Vagina (tissue), 2 donors: ENCODE measurements at regions not wholly inside any gene's neighbourhood (a gene's known extent, or its start where the extent isn't known, plus 50 kb on each side); places are given as distances from the start of the nearest gene placed in this dataset.

Experiments
- DNase-seq, 2 donors: peaks; one replicate each; pipeline ENCODE4 v3.0.0-alpha.2; 2017; ENCODE audit errors: extremely low spot score in 2 of 2
- H3K27ac ChIP-seq: fragments of 200-600 bp; sonication (generic); one replicate; pipeline ENCODE4 v1.5.1; 2019
- H3K27me3 ChIP-seq: fragments of 200-600 bp; sonication (generic); one replicate; pipeline ENCODE4 v1.5.1; 2019
- H3K36me3 ChIP-seq, 2 donors: fragments of 200-600 bp; sonication (generic); one replicate each; pipeline ENCODE4 v1.5.1; 2017 to 2019
- H3K4me1 ChIP-seq: fragments of 200-600 bp; sonication (generic); one replicate; pipeline ENCODE4 v1.5.1; 2019
- H3K4me3 ChIP-seq, 2 donors: fragments of 200-600 bp; sonication (generic); 1 replicate in 1 of 2; 2 replicates in 1 of 2; pipeline ENCODE4 v1.5.1; 2016 to 2019
- H3K9me3 ChIP-seq: fragments of 200-600 bp; sonication (generic); one replicate; pipeline ENCODE4 v1.5.1; 2019
- CTCF ChIP-seq, 3 experiments: fragments of 450-650 bp in 2 of 3; fragments of 200-600 bp in 1 of 3; sonication (generic) in 1 of 3; IDR thresholded peaks; one replicate each; pipeline ENCODE4 v1.5.1; 2017 to 2019; ENCODE audit warnings: antibody characterized with exemption in 3 of 3, mild to moderate bottlenecking in 2 of 3, moderate library complexity in 2 of 3
- POLR2A ChIP-seq, 2 donors: fragments of 450-650 bp; IDR thresholded peaks; one replicate each; pipeline ENCODE4 v1.6.1; 2017; ENCODE audit warnings: antibody characterized with exemption in 2 of 2, mild to moderate bottlenecking in 2 of 2, moderate library complexity in 2 of 2
- POLR2AphosphoS5 ChIP-seq, 2 donors: sonication (generic); formaldehyde crosslinking; IDR thresholded peaks; one replicate each; pipeline ENCODE4 v1.9.0; 2017; ENCODE audit warnings: antibody characterized with exemption in 2 of 2, mild to moderate bottlenecking in 2 of 2, low read depth in 1 of 2; ENCODE audit not compliant: insufficient read depth in 1 of 2
- intact Hi-C: fragments of 100-400 bp; cut with DNase I; formaldehyde crosslinking; loops from one replicate; pipeline ENCODE4 v1.15.1; 2023

GRCh38 chr11:41775296-41775695, 315.8 kb upstream of the LRRC4C start:
- Histone ChIP-seq H3K27ac (no peak overlapping the region), H3K36me3 (no peaks in the 10 kb centered on the region), H3K4me1 (no peaks in the 10 kb centered on the region), H3K9me3 (no peaks in the 10 kb centered on the region), H3K4me3 (no peak overlapping the region), H3K27me3 (no peaks in the 10 kb centered on the region)
- intact Hi-C loops, result no loop called here
- TF ChIP-seq CTCF (IDR thresholded peaks at IDR 0.05) (no peak), POLR2A (IDR thresholded peaks at IDR 0.05) (no peak), POLR2AphosphoS5 (IDR thresholded peaks at IDR 0.05; ENCODE audit: insufficient read depth in 1 of 2, low read depth in 1 of 2) (no peak)
- DNase-seq, result no peak

- no peak overlapping the region for H3K27ac ChIP-seq
- intact Hi-C loops, result no loop called here
- no peak for TF ChIP-seq POLR2A (IDR thresholded peaks at IDR 0.05)
- TF ChIP-seq POLR2AphosphoS5 (IDR thresholded peaks at IDR 0.05; ENCODE audit: insufficient read depth in 1 of 2, low read depth in 1 of 2), result no peak
- TF ChIP-seq CTCF (IDR thresholded peaks at IDR 0.05), result no peak
- no peaks in the 10 kb centered on the region for H3K27me3 ChIP-seq
- H3K9me3 ChIP-seq, result no peaks in the 10 kb centered on the region
- no peak overlapping the region for H3K4me3 ChIP-seq
- no peaks in the 10 kb centered on the region for H3K36me3 ChIP-seq
- H3K4me1 ChIP-seq, result no peaks in the 10 kb centered on the region
- DNase-seq, result no peak
Measured at GRCh38 chr11:41779401-41779960, 320.0 kb upstream of the LRRC4C start.

GRCh38 chr11:41781441-41781840, 322.0 kb upstream of the LRRC4C start:
- no peak for DNase-seq
- intact Hi-C loops, result no loop called here
- H3K36me3 ChIP-seq, result no peaks in the 10 kb centered on the region
- H3K9me3 ChIP-seq, result no peaks in the 10 kb centered on the region
- no peak for TF ChIP-seq CTCF (IDR thresholded peaks at IDR 0.05)
- TF ChIP-seq POLR2A (IDR thresholded peaks at IDR 0.05), result no peak
- no peak for TF ChIP-seq POLR2AphosphoS5 (IDR thresholded peaks at IDR 0.05; ENCODE audit: insufficient read depth in 1 of 2, low read depth in 1 of 2)
- no peaks in the 10 kb centered on the region for H3K27me3 ChIP-seq
- no peak overlapping the region for H3K4me3 ChIP-seq
- no peaks in the 10 kb centered on the region for H3K4me1 ChIP-seq
- no peak overlapping the region for H3K27ac ChIP-seq

GRCh38 chr11:41784513-41785335, 325.3 kb upstream of the LRRC4C start:
- intact Hi-C loops, result no loop called here
- H3K9me3 ChIP-seq, result no peaks in the 10 kb centered on the region
- H3K4me1 ChIP-seq, result no peaks in the 10 kb centered on the region
- no peak overlapping the region for H3K4me3 ChIP-seq
- no peaks in the 10 kb centered on the region for H3K36me3 ChIP-seq
- no peak overlapping the region for H3K27ac ChIP-seq
- no peaks in the 10 kb centered on the region for H3K27me3 ChIP-seq
- TF ChIP-seq POLR2A (IDR thresholded peaks at IDR 0.05) (no peak), CTCF (IDR thresholded peaks at IDR 0.05) (no peak), POLR2AphosphoS5 (IDR thresholded peaks at IDR 0.05; ENCODE audit: insufficient read depth in 1 of 2, low read depth in 1 of 2) (no peak)
- no peak for DNase-seq

- H3K27ac ChIP-seq, result no peak overlapping the region
- H3K27me3 ChIP-seq, result no peaks in the 10 kb centered on the region
- no peak for TF ChIP-seq POLR2A (IDR thresholded peaks at IDR 0.05)
- no peak for TF ChIP-seq POLR2AphosphoS5 (IDR thresholded peaks at IDR 0.05; ENCODE audit: insufficient read depth in 1 of 2, low read depth in 1 of 2)
- TF ChIP-seq CTCF (IDR thresholded peaks at IDR 0.05), result no peak
- no peaks in the 10 kb centered on the region for H3K4me1 ChIP-seq
- no peak overlapping the region for H3K4me3 ChIP-seq
- no peaks in the 10 kb centered on the region for H3K9me3 ChIP-seq
- intact Hi-C loops, result no loop called here
- H3K36me3 ChIP-seq, result no peaks in the 10 kb centered on the region
- no peak for DNase-seq
Measured at GRCh38 chr11:41786087-41786486, 326.6 kb upstream of the LRRC4C start.
